Adipocyte (in vitro differentiated cells): ENCODE measurements at regions not wholly inside any gene's neighbourhood (a gene's known extent, or its start where the extent isn't known, plus 50 kb on each side); places are given as distances from the start of the nearest gene placed in this dataset.

Experiments used
- DNase-seq: peaks from one replicate; pipeline ENCODE4 v3.0.0-alpha.2; 2015; ENCODE audit warnings: low read depth
- H3K27me3 ChIP-seq: replicated peaks from 2 replicates; pipeline ENCODE4 v1.7.0; 2013; ENCODE audit warnings: mild to moderate bottlenecking, low read length, moderate library complexity; ENCODE audit not compliant: control insufficient read depth, insufficient read depth
- H3K36me3 ChIP-seq: 2 replicates; pipeline ENCODE4 v1.7.0; 2013; ENCODE audit warnings: low read length, mild to moderate bottlenecking, moderate library complexity; ENCODE audit not compliant: control insufficient read depth, insufficient read depth, severe bottlenecking
- H3K4me1 ChIP-seq: 2 replicates; pipeline ENCODE4 v1.7.0; 2013; ENCODE audit warnings: mild to moderate bottlenecking, low read length, moderate library complexity; ENCODE audit not compliant: control insufficient read depth, insufficient read depth
- H3K4me3 ChIP-seq: 2 replicates; pipeline ENCODE4 v1.7.0; 2013; ENCODE audit warnings: mild to moderate bottlenecking, low read length, moderate library complexity
- H3K9ac ChIP-seq: 2 replicates; pipeline ENCODE4 v1.7.0; 2013; ENCODE audit warnings: mild to moderate bottlenecking, low read length, moderate library complexity
- H3K9me3 ChIP-seq: 2 replicates; pipeline ENCODE4 v1.7.0; 2013; ENCODE audit warnings: mild to moderate bottlenecking, low read length, moderate library complexity; ENCODE audit not compliant: control insufficient read depth

GRCh38 chr5:67495072-67495471 lies 298.5 kb upstream of the CD180 start:
- no peaks in the 10 kb centered on the region for H3K36me3 ChIP-seq
- no peaks in the 10 kb centered on the region for H3K27me3 ChIP-seq
- H3K4me3 ChIP-seq, result no peak overlapping the region
- H3K4me1 ChIP-seq, result peaks cover 29% of the 10 kb centered on the region
- peaks cover 9% of the 10 kb centered on the region for H3K9me3 ChIP-seq
- no peak for DNase-seq
- H3K9ac ChIP-seq, result no peak overlapping the region

GRCh38 chr5:67494186-67494855 lies 297.7 kb upstream of the CD180 start:
- no peak overlapping the region for H3K4me3 ChIP-seq
- no peaks in the 10 kb centered on the region for H3K27me3 ChIP-seq
- H3K4me1 ChIP-seq, result peaks cover 29% of the 10 kb centered on the region
- H3K9me3 ChIP-seq, result peaks cover 1% of the 10 kb centered on the region
- DNase-seq, result no peak
- no peak overlapping the region for H3K9ac ChIP-seq
- no peaks in the 10 kb centered on the region for H3K36me3 ChIP-seq

GRCh38 chr5:67493676-67494075 lies 297.1 kb upstream of the CD180 start:
- no peaks in the 10 kb centered on the region for H3K9me3 ChIP-seq
- H3K27me3 ChIP-seq, result no peaks in the 10 kb centered on the region
- no peak overlapping the region for H3K9ac ChIP-seq
- H3K4me1 ChIP-seq, result peaks cover 29% of the 10 kb centered on the region
- no peak for DNase-seq
- H3K36me3 ChIP-seq, result no peaks in the 10 kb centered on the region
- H3K4me3 ChIP-seq, result no peak overlapping the region

- no peak overlapping the region for H3K4me3 ChIP-seq
- H3K27me3 ChIP-seq, result no peaks in the 10 kb centered on the region
- no peaks in the 10 kb centered on the region for H3K36me3 ChIP-seq
- DNase-seq, result peak; percentile 37
- no peak overlapping the region for H3K9ac ChIP-seq
- H3K4me1 ChIP-seq, result peaks cover 29% of the 10 kb centered on the region
- H3K9me3 ChIP-seq, result no peaks in the 10 kb centered on the region
These were observed 294.1 kb upstream of the CD180 start for GRCh38 chr5:67490543-67491321.

DNA sequence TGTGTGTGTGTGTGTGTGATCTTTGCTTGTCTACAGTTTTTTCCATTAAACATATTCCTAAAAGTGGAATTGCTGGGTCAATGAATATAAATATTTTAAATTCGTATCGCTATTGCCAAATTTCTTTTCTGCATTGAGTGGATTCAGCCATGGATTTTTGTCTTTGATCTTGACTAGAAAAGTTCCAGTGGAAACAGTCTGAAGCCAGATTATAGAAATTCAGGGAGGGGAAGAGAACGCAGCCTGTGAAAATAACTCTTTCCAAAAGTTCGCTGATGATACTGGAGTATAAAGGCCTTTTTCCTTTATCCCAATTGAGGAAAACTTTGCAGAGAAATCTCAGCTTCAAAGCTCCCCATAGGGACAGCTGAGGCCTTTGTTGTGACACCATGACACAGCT lies 292.3 kb upstream of the CD180 start:
- no peak overlapping the region for H3K9ac ChIP-seq
- H3K4me1 ChIP-seq, result peaks cover 13% of the 10 kb centered on the region
- no peaks in the 10 kb centered on the region for H3K9me3 ChIP-seq
- no peak overlapping the region for H3K4me3 ChIP-seq
- H3K27me3 ChIP-seq, result no peaks in the 10 kb centered on the region
- no peak for DNase-seq
- H3K36me3 ChIP-seq, result no peaks in the 10 kb centered on the region

- Histone ChIP-seq H3K9me3 (no peaks in the 10 kb centered on the region), H3K9ac (no peak overlapping the region), H3K4me1 (peaks cover 3% of the 10 kb centered on the region), H3K4me3 (no peak overlapping the region), H3K36me3 (no peaks in the 10 kb centered on the region), H3K27me3 (no peaks in the 10 kb centered on the region)
- no peak for DNase-seq
These were observed 291.3 kb upstream of the CD180 start for GRCh38 chr5:67487862-67488261.

DNA sequence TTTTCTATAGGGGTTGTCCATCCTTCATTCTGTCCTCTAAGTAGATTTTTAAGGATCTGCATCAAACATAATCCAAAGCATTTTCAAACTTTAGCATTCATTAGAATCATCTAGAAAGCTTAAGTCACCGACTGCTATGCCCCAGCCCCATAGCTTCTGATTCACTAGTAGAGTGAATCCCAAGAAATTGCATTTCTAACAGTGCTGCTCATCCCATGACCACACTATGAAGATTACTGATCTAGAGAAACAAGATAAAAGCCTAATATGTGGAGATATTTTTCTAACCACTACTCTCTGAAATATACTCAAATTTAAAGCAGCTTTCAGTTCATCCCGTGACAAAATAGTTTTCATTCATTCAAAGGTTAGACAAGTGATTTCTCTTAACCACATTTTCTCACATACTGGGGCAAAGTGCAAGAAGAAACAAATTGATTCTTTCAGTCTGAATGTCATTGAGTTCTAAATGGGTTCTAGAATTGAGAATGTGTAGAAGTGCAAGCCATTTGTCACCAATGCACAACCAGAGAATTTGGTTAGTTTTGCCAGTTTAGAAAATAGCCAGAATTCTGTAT lies 286.9 kb upstream of the CD180 start:
- Histone ChIP-seq H3K27me3 (no peaks in the 10 kb centered on the region), H3K4me3 (no peak overlapping the region), H3K4me1 (no peaks in the 10 kb centered on the region), H3K36me3 (no peaks in the 10 kb centered on the region), H3K9ac (no peak overlapping the region), H3K9me3 (no peaks in the 10 kb centered on the region)
- no peak for DNase-seq

DNA sequence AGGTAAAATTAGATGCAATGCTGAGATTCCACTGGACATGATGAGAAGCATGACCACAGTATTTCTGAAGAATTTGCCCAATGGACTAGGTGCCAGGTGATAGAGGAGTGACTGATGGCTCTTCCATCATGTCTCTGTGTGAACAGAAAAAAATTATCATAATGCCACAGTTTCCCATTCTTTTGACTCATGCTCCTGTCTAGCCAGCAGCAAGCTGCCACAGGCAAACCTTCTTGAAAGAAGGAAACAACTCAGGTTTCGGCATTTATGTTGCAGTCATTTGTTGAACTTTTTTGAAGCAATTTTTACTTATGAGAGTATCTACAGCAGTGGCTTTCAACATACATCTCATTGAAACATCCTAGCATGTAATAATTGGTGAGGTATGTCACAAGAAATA lies 284.8 kb upstream of the CD180 start:
- Histone ChIP-seq H3K9me3 (no peaks in the 10 kb centered on the region), H3K36me3 (no peaks in the 10 kb centered on the region), H3K4me3 (no peak overlapping the region), H3K9ac (no peak overlapping the region), H3K27me3 (no peaks in the 10 kb centered on the region), H3K4me1 (peaks cover 8% of the 10 kb centered on the region)
- DNase-seq, result no peak

GRCh38 chr5:67478337-67478736 lies 281.7 kb upstream of the CD180 start:
- Histone ChIP-seq H3K27me3 (no peaks in the 10 kb centered on the region), H3K9ac (no peak overlapping the region), H3K36me3 (no peaks in the 10 kb centered on the region), H3K4me3 (no peak overlapping the region), H3K9me3 (no peaks in the 10 kb centered on the region), H3K4me1 (peaks cover 9% of the 10 kb centered on the region)
- DNase-seq, result no peak

GRCh38 chr5:67476995-67477394 lies 280.4 kb upstream of the CD180 start:
- no peaks in the 10 kb centered on the region for H3K9me3 ChIP-seq
- DNase-seq, result no peak
- no peaks in the 10 kb centered on the region for H3K27me3 ChIP-seq
- H3K36me3 ChIP-seq, result no peaks in the 10 kb centered on the region
- H3K9ac ChIP-seq, result no peak overlapping the region
- no peak overlapping the region for H3K4me3 ChIP-seq
- peaks cover 9% of the 10 kb centered on the region for H3K4me1 ChIP-seq

GRCh38 chr5:67476531-67476930 lies 279.9 kb upstream of the CD180 start:
- peak; percentile 86 for DNase-seq
- no peaks in the 10 kb centered on the region for H3K27me3 ChIP-seq
- H3K9ac ChIP-seq, result no peak overlapping the region
- H3K36me3 ChIP-seq, result no peaks in the 10 kb centered on the region
- peaks cover 9% of the 10 kb centered on the region for H3K4me1 ChIP-seq
- H3K4me3 ChIP-seq, result no peak overlapping the region
- no peaks in the 10 kb centered on the region for H3K9me3 ChIP-seq
